NCI-H2029 treated with DMSO at 0.1 percent for 48 hours (cell line): ENCODE measurements at regions not wholly inside any gene's neighbourhood (a gene's known extent, or its start where the extent isn't known, plus 50 kb on each side); places are given as distances from the start of the nearest gene placed in this dataset.

Source experiments
- DNase-seq: peaks from one replicate; lab custom pipeline; 2025; lab: John Stamatoyannopoulos, UW

- no peak for DNase-seq
Measured at GRCh38 chr7:12783421-12784095, 96.1 kb downstream of the ARL4A start.

GRCh38 chr7:12785473-12785872, 98.0 kb downstream of the ARL4A start:
- no peak for DNase-seq

- DNase-seq = no peak
Measured at GRCh38 chr7:12786494-12786893, 99.1 kb downstream of the ARL4A start.

GRCh38 chr7:12788171-12788570, 100.7 kb downstream of the ARL4A start:
- DNase-seq = no peak

- no peak for DNase-seq
Measured at GRCh38 chr7:12788591-12788990, 101.2 kb downstream of the ARL4A start.

- no peak for DNase-seq
Measured at GRCh38 chr7:12794722-12795302, 107.4 kb downstream of the ARL4A start.

- no peak for DNase-seq
Measured at GRCh38 chr7:12796397-12797127, 109.1 kb downstream of the ARL4A start.

GRCh38 chr7:12800486-12800885, 113.1 kb downstream of the ARL4A start:
- no peak for DNase-seq

GRCh38 chr7:12801107-12801506, 113.7 kb downstream of the ARL4A start:
- DNase-seq = no peak

GRCh38 chr7:12802070-12802469, 114.6 kb downstream of the ARL4A start:
- no peak for DNase-seq

- no peak for DNase-seq
Measured at GRCh38 chr7:12803542-12803941, 116.1 kb downstream of the ARL4A start.

- DNase-seq = no peak
Measured at GRCh38 chr7:12805518-12805928, 118.1 kb downstream of the ARL4A start.

- no peak for DNase-seq
Measured at GRCh38 chr7:12805957-12806356, 118.5 kb downstream of the ARL4A start.

GRCh38 chr7:12809476-12809875, 122.0 kb downstream of the ARL4A start:
- DNase-seq = no peak

- DNase-seq = no peak
Measured at GRCh38 chr7:12812111-12812510, 124.7 kb downstream of the ARL4A start.

GRCh38 chr7:12814107-12814506, 126.7 kb downstream of the ARL4A start:
- DNase-seq = no peak

GRCh38 chr7:12814828-12815227, 127.4 kb downstream of the ARL4A start:
- no peak for DNase-seq

GRCh38 chr7:12815426-12815825, 128.0 kb downstream of the ARL4A start:
- DNase-seq = no peak

- no peak for DNase-seq
Measured at GRCh38 chr7:12815871-12816270, 128.4 kb downstream of the ARL4A start.

- no peak for DNase-seq
Measured at GRCh38 chr7:12820777-12821176, 133.3 kb downstream of the ARL4A start.

GRCh38 chr7:12821746-12822145, 134.3 kb downstream of the ARL4A start:
- DNase-seq = no peak

- no peak for DNase-seq
Measured at GRCh38 chr7:12826079-12826478, 138.6 kb downstream of the ARL4A start.

- no peak for DNase-seq
Measured at GRCh38 chr7:12827219-12827821, 139.9 kb downstream of the ARL4A start.
